Activated CD8-positive, alpha-beta T cell treated with anti-CD3 and anti-CD28 coated beads for 36 hours (primary cell): ENCODE measurements at regions not wholly inside any gene's neighbourhood (a gene's known extent, or its start where the extent isn't known, plus 50 kb on each side); places are given as distances from the start of the nearest gene placed in this dataset.

Source experiments
- ATAC-seq: fragments of 200-7000 bp; cut with Tn5 transposase; one replicate; pipeline ENCODE4 v1.10.0; 2021; ENCODE audit warnings: mild to moderate bottlenecking, moderate library complexity
- CTCF ChIA-PET: fragments of 350-600 bp; sonication (Branson Sonifier 250); formaldehyde crosslinking; loops from one replicate; lab custom pipeline; 2021; ENCODE audit warnings: antibody characterized with exemption; lab: Charles Lee
- POLR2A ChIA-PET: fragments of 350-600 bp; sonication (Branson Sonifier 250); formaldehyde crosslinking; loops from one replicate; lab custom pipeline; 2021; ENCODE audit warnings: antibody characterized with exemption; lab: Charles Lee
- DNase-seq: peaks from one replicate; pipeline ENCODE4 v3.0.0-alpha.2; 2020
- H3K27ac Mint-ChIP-seq: one replicate; pipeline ENCODE4 v1.8.0; 2021; ENCODE audit warnings: mild to moderate bottlenecking, mixed read lengths
- H3K27me3 Mint-ChIP-seq: one replicate; pipeline ENCODE4 v1.8.0; 2021; ENCODE audit warnings: mixed read lengths
- H3K36me3 Mint-ChIP-seq: one replicate; pipeline ENCODE4 v1.8.0; 2021; ENCODE audit warnings: low read depth, mixed read lengths
- H3K4me1 Mint-ChIP-seq: one replicate; pipeline ENCODE4 v1.8.0; 2021; ENCODE audit warnings: low read depth, mixed read lengths
- H3K4me3 Mint-ChIP-seq: one replicate; pipeline ENCODE4 v1.8.0; 2021; ENCODE audit warnings: mild to moderate bottlenecking, moderate library complexity, mixed read lengths
- H3K9me3 Mint-ChIP-seq: one replicate; pipeline ENCODE4 v1.8.0; 2021; ENCODE audit warnings: mixed read lengths
- intact Hi-C: fragments of 100-400 bp; cut with micrococcal nuclease; formaldehyde crosslinking; loops from one replicate; pipeline ENCODE4 v1.10.0; 2022
- TF ChIP-seq, protein P1 (sequence below): fragments of 200-600 bp; IDR thresholded peaks from one replicate; pipeline ENCODE4 v1.8.0; 2022; ENCODE audit warnings: antibody characterized with exemption, mild to moderate bottlenecking

DNA sequence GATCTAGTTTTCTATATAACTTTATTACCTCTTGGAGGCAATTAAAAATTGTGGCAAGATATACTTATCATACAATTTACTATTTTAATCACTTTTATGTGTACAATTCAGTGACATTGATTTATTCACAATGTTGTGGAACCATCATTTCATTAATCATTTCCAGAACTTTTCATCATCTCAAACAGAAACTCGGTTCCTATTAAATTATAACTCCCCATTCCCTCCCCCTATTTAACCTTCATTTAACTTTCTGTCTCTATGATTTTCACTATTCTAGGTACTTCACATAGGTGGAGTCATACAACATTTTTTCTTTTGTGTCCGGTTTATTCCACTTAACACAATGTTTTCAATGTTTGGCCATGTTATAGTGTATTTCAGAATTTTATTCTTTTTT is 252.8 kb downstream of the REEP3 start:
- intact Hi-C loops: no loop called here
- ChIA-PET POLR2A (no interaction called here), CTCF (no interaction called here)
- no peak for ATAC-seq
- no peaks in the 10 kb centered on the region for H3K9me3 Mint-ChIP-seq
- H3K4me1 Mint-ChIP-seq: no peaks in the 10 kb centered on the region
- no peak for DNase-seq
- H3K36me3 Mint-ChIP-seq: no peaks in the 10 kb centered on the region
- H3K27ac Mint-ChIP-seq: no peak overlapping the region
- peaks cover 24% of the 10 kb centered on the region for H3K27me3 Mint-ChIP-seq
- TF ChIP-seq, protein P1, sequence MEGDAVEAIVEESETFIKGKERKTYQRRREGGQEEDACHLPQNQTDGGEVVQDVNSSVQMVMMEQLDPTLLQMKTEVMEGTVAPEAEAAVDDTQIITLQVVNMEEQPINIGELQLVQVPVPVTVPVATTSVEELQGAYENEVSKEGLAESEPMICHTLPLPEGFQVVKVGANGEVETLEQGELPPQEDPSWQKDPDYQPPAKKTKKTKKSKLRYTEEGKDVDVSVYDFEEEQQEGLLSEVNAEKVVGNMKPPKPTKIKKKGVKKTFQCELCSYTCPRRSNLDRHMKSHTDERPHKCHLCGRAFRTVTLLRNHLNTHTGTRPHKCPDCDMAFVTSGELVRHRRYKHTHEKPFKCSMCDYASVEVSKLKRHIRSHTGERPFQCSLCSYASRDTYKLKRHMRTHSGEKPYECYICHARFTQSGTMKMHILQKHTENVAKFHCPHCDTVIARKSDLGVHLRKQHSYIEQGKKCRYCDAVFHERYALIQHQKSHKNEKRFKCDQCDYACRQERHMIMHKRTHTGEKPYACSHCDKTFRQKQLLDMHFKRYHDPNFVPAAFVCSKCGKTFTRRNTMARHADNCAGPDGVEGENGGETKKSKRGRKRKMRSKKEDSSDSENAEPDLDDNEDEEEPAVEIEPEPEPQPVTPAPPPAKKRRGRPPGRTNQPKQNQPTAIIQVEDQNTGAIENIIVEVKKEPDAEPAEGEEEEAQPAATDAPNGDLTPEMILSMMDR: no peak
- H3K4me3 Mint-ChIP-seq: no peak overlapping the region

- no peak for ATAC-seq
- Mint-ChIP-seq H3K9me3 (no peaks in the 10 kb centered on the region), H3K27ac (no peak overlapping the region), H3K27me3 (peaks cover 30% of the 10 kb centered on the region), H3K36me3 (no peaks in the 10 kb centered on the region), H3K4me1 (no peaks in the 10 kb centered on the region), H3K4me3 (no peak overlapping the region)
- DNase-seq: no peak
- intact Hi-C loops: no loop called here
- ChIA-PET POLR2A (no interaction called here), CTCF (no interaction called here)
- TF ChIP-seq, protein P1: no peak
These were observed 258.9 kb downstream of the REEP3 start for GRCh38 chr10:63780101-63780500.

DNA sequence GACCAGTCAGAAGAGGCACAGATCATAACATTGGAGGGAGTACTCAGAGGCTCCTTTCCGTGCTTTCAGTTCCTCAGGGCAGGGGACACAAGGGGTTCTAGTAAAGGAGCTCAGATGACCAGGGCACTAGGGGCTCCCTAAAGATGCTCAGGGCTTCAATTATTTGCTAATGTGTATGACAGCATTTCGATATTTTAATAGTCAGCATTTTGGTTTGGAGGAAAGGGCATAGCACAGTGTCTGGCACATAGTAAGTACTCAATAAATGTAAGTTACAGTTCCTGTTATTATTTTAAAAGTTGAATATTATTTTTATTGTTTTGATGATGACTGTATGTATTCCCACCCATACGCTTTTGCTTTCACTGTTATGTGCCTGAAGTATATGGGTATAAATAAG is 260.0 kb downstream of the REEP3 start:
- H3K27me3 Mint-ChIP-seq: peaks cover 33% of the 10 kb centered on the region
- ATAC-seq (no peak), DNase-seq (no peak)
- ChIA-PET POLR2A (no interaction called here), CTCF (no interaction called here)
- H3K36me3 Mint-ChIP-seq: no peaks in the 10 kb centered on the region
- intact Hi-C loops: no loop called here
- H3K9me3 Mint-ChIP-seq: no peaks in the 10 kb centered on the region
- no peak overlapping the region for H3K27ac Mint-ChIP-seq
- TF ChIP-seq, protein P1: no peak
- no peaks in the 10 kb centered on the region for H3K4me1 Mint-ChIP-seq
- no peak overlapping the region for H3K4me3 Mint-ChIP-seq

DNA sequence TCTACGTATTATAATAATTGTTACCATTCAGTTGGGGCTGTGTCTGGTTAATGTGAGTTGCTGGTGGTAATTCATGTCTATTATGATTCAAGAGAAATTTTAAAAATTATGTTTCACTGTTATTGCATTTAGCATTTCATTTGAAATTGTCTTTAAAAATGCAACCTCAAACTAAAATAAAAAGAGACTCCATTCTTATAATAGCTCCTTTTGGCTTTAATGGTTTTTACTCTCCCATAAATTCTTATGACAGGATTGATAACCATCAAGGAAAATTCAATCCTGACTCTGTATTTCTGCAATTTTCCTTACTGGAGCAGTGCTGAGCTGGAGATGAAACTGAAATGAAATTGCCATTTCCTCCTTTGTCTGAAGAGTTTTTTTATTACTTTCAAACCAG is 262.7 kb downstream of the REEP3 start:
- no peak overlapping the region for H3K4me3 Mint-ChIP-seq
- ATAC-seq (no peak), DNase-seq (no peak)
- ChIA-PET POLR2A (no interaction called here), CTCF (interaction anchor here (1.1 kb wide), 1 partner anchor 64 kb away, joined by 4 read pairs; no protein-coding TSS in a partner anchor)
- intact Hi-C loops: no loop called here
- TF ChIP-seq, protein P1: no peak
- no peaks in the 10 kb centered on the region for H3K36me3 Mint-ChIP-seq
- H3K27ac Mint-ChIP-seq: no peak overlapping the region
- peaks cover 5% of the 10 kb centered on the region for H3K4me1 Mint-ChIP-seq
- H3K27me3 Mint-ChIP-seq: peaks cover 24% of the 10 kb centered on the region
- H3K9me3 Mint-ChIP-seq: no peaks in the 10 kb centered on the region

- ChIA-PET POLR2A (no interaction called here), CTCF (no interaction called here)
- Mint-ChIP-seq H3K27ac (no peak overlapping the region), H3K36me3 (no peaks in the 10 kb centered on the region), H3K4me1 (peaks cover 5% of the 10 kb centered on the region), H3K4me3 (no peak overlapping the region), H3K9me3 (no peaks in the 10 kb centered on the region), H3K27me3 (peaks cover 15% of the 10 kb centered on the region)
- intact Hi-C loops: no loop called here
- ATAC-seq (no peak), DNase-seq (no peak)
- TF ChIP-seq, protein P1: no peak
These were observed 267.1 kb downstream of the REEP3 start for GRCh38 chr10:63788152-63788821.
